ENCODE measurements at regions not wholly inside any gene's neighbourhood (a gene's known extent, or its start where the extent isn't known, plus 50 kb on each side); places are given as distances from the start of the nearest gene placed in this dataset.

DNA sequence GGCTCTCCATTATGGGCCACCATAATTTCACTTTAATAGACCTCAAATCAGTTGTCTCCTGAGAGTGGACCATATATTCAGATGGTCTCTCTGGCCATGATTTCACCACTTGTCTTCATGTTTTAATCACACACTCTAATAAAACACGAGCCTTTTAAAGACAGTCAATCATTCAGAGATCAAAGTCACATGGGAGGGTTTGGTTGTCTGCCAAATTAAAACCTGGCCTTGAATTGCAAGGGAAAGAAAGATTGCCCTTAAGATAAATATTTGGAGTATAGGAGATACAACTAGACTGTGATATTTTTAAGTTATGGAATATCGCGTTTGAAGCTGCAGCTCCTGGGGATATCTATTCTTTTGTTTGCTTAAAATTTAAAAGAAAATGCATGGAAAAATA, 377.8 kb upstream of the DDX18 start:
- no peak overlapping the region for H3K4me3 ChIP-seq (replicated peaks in 1 of 3; ENCODE audit: insufficient read depth in 1 of 3, low read depth in 1 of 3, low read length in 3 of 3)
- DNase-seq (ENCODE audit: low read depth, low spot score) (no peak), FAIRE-seq (no peak)
- no peak for TF ChIP-seq POLR2A (IDR thresholded peaks at IDR 0.05; ENCODE audit: low read depth, low read length)
- TF ChIP-seq, protein P1, sequence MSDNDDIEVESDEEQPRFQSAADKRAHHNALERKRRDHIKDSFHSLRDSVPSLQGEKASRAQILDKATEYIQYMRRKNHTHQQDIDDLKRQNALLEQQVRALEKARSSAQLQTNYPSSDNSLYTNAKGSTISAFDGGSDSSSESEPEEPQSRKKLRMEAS (IDR thresholded peaks at IDR 0.05; ENCODE audit: insufficient read depth, insufficient read length) = no peak
- TF ChIP-seq FOS (IDR thresholded peaks at IDR 0.05; ENCODE audit: borderline replicate concordance, insufficient read depth, low read length) = no peak
- no peak for TF ChIP-seq POLR2AphosphoS5 (IDR thresholded peaks at IDR 0.05; ENCODE audit: insufficient read depth, low read depth, low read length)
- no peak for TF ChIP-seq MYC (IDR thresholded peaks at IDR 0.05; ENCODE audit: low read depth, low read length)
- no peak for TF ChIP-seq EZH2 (IDR thresholded peaks at IDR 0.05; ENCODE audit: borderline replicate concordance, low read depth, low read length, severe bottlenecking)
- TF ChIP-seq GATA2 (IDR thresholded peaks at IDR 0.05; ENCODE audit: insufficient read depth, insufficient read length, low read depth, low read length) = no peak
- TF ChIP-seq, protein P2, sequence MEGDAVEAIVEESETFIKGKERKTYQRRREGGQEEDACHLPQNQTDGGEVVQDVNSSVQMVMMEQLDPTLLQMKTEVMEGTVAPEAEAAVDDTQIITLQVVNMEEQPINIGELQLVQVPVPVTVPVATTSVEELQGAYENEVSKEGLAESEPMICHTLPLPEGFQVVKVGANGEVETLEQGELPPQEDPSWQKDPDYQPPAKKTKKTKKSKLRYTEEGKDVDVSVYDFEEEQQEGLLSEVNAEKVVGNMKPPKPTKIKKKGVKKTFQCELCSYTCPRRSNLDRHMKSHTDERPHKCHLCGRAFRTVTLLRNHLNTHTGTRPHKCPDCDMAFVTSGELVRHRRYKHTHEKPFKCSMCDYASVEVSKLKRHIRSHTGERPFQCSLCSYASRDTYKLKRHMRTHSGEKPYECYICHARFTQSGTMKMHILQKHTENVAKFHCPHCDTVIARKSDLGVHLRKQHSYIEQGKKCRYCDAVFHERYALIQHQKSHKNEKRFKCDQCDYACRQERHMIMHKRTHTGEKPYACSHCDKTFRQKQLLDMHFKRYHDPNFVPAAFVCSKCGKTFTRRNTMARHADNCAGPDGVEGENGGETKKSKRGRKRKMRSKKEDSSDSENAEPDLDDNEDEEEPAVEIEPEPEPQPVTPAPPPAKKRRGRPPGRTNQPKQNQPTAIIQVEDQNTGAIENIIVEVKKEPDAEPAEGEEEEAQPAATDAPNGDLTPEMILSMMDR (IDR thresholded peaks at IDR 0.05; ENCODE audit: extremely low read depth in 1 of 2, insufficient read depth in 1 of 2, low read depth in 1 of 2, low read length in 2 of 2) = no peak
- TF ChIP-seq JUN (IDR thresholded peaks at IDR 0.05; ENCODE audit: borderline replicate concordance, insufficient read depth, insufficient read length, low read depth) = no peak
- H3K27me3 ChIP-seq (ENCODE audit: control insufficient read depth in 2 of 2, insufficient read depth in 2 of 2, low read length in 2 of 2) = no peaks in the 10 kb centered on the region
- no peaks in the 10 kb centered on the region for H3K4me1 ChIP-seq (ENCODE audit: control insufficient read depth, extremely low read depth, insufficient read depth, low read length)
- peaks cover 5% of the 10 kb centered on the region for H3K9me3 ChIP-seq (replicated peaks; ENCODE audit: control insufficient read depth, insufficient read depth, low read length)
- no peak overlapping the region for H3K4me2 ChIP-seq (ENCODE audit: insufficient read depth, low read length)
- dilution Hi-C loops (cut with MboI; ENCODE audit: extremely low pct_ligation_motif_present, low sequenced_read_pairs) = no loop called here
- intact Hi-C loops (cut with micrococcal nuclease) = no loop called here
- no peak overlapping the region for H3K27ac ChIP-seq (ENCODE audit: insufficient read depth, low read depth, low read length)
- no peak overlapping the region for H2AFZ ChIP-seq (ENCODE audit: low read depth, low read length)
- H3K9ac ChIP-seq (replicated peaks; ENCODE audit: extremely low read depth, insufficient read depth, low read length) = no peak overlapping the region
- no peaks in the 10 kb centered on the region for H3K79me2 ChIP-seq (ENCODE audit: control insufficient read depth, insufficient read depth, low read length)
- POLR2A ChIA-PET = no interaction called here
- no peaks in the 10 kb centered on the region for H4K20me1 ChIP-seq (replicated peaks; ENCODE audit: control insufficient read depth, extremely low read depth, insufficient read depth, low read length)
- CTCF ChIA-PET = no interaction called here
- BruUV-seq (replicated peaks) = no TSS peak
- H3K36me3 ChIP-seq (ENCODE audit: control insufficient read depth in 2 of 2, extremely low read depth in 1 of 2, insufficient read depth in 2 of 2, low read length in 2 of 2) = no peaks in the 10 kb centered on the region
- no peaks in the 10 kb centered on the region for H3K9me1 ChIP-seq (replicated peaks; ENCODE audit: control insufficient read depth, extremely low read depth, insufficient read depth, low read length)
